ENCODE measurements at regions not wholly inside any gene's neighbourhood (a gene's known extent, or its start where the extent isn't known, plus 50 kb on each side); places are given as distances from the start of the nearest gene placed in this dataset.

DNA sequence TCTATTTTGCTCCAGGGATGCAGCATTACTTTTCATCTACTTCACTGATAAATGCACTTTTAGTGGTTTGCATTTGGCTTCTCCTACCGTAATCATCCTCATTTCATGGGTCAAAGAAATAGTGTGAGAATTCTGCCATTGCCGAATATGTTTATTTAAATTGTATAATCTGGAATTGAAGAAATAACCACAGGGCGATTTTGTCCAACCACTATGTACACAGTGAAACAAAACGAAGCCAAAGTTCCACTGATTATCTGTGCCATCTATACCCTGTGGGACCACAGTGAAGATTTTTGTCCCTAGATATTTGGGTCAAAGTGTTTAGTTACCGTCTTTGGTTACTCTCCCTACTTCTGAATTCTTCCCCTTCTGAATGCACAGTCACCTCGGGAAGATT is 888.6 kb upstream of the NRXN1 start:
- H3K4me1 Mint-ChIP-seq (ENCODE audit: insufficient read depth, unreplicated experiment) = peaks cover 3% of the 10 kb centered on the region
- ChIA-PET CTCF (no interaction called here), POLR2A (interaction anchor here (1.0 kb wide), 1 partner anchor 43 kb away, joined by 3 read pairs; no protein-coding TSS in a partner anchor)
- H3K4me3 Mint-ChIP-seq (ENCODE audit: unreplicated experiment) = no peak overlapping the region
- H3K27ac Mint-ChIP-seq (ENCODE audit: low read depth, unreplicated experiment) = no peak overlapping the region
- peaks cover 8% of the 10 kb centered on the region for H3K9me3 Mint-ChIP-seq (ENCODE audit: unreplicated experiment)
- no peaks in the 10 kb centered on the region for H3K36me3 Mint-ChIP-seq (ENCODE audit: insufficient read depth, unreplicated experiment)
- TF ChIP-seq, protein P1, sequence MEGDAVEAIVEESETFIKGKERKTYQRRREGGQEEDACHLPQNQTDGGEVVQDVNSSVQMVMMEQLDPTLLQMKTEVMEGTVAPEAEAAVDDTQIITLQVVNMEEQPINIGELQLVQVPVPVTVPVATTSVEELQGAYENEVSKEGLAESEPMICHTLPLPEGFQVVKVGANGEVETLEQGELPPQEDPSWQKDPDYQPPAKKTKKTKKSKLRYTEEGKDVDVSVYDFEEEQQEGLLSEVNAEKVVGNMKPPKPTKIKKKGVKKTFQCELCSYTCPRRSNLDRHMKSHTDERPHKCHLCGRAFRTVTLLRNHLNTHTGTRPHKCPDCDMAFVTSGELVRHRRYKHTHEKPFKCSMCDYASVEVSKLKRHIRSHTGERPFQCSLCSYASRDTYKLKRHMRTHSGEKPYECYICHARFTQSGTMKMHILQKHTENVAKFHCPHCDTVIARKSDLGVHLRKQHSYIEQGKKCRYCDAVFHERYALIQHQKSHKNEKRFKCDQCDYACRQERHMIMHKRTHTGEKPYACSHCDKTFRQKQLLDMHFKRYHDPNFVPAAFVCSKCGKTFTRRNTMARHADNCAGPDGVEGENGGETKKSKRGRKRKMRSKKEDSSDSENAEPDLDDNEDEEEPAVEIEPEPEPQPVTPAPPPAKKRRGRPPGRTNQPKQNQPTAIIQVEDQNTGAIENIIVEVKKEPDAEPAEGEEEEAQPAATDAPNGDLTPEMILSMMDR (IDR thresholded peaks at IDR 0.05; ENCODE audit: unreplicated experiment) = no peak
- no peaks in the 10 kb centered on the region for H3K27me3 Mint-ChIP-seq (ENCODE audit: insufficient read depth, unreplicated experiment)
- DNase-seq (ENCODE audit: unreplicated experiment) = no peak
- intact Hi-C loops (cut with micrococcal nuclease) = no loop called here
- no TSS peak for BruUV-seq (replicated peaks)

- ChIA-PET CTCF (interaction anchor here (0.7 kb wide), 1 partner anchor 1191 kb away, joined by 3 read pairs; no protein-coding TSS in a partner anchor), POLR2A (interaction anchor here (0.7 to 1.0 kb wide), 4 partner anchors 42 to 661 kb away, joined by 3 read pairs; no protein-coding TSS in a partner anchor)
- H3K36me3 Mint-ChIP-seq (ENCODE audit: insufficient read depth, unreplicated experiment) = no peaks in the 10 kb centered on the region
- no peak overlapping the region for H3K4me3 Mint-ChIP-seq (ENCODE audit: unreplicated experiment)
- no TSS peak for BruUV-seq (replicated peaks)
- H3K27ac Mint-ChIP-seq (ENCODE audit: low read depth, unreplicated experiment) = no peak overlapping the region
- peaks cover 9% of the 10 kb centered on the region for H3K9me3 Mint-ChIP-seq (ENCODE audit: unreplicated experiment)
- intact Hi-C loops (cut with micrococcal nuclease) = loop anchor here (2.0 kb wide), 1 partner anchor 197 kb away; no protein-coding TSS in a partner anchor
- no peaks in the 10 kb centered on the region for H3K27me3 Mint-ChIP-seq (ENCODE audit: insufficient read depth, unreplicated experiment)
- TF ChIP-seq, protein P1 (IDR thresholded peaks at IDR 0.05; ENCODE audit: unreplicated experiment) = no peak
- peak; percentile 63 for DNase-seq (ENCODE audit: unreplicated experiment)
- H3K4me1 Mint-ChIP-seq (ENCODE audit: insufficient read depth, unreplicated experiment) = peaks cover 3% of the 10 kb centered on the region
These were observed 887.5 kb upstream of the NRXN1 start for GRCh38 chr2:51919395-51919794.

GRCh38 chr2:51918113-51918512 is 886.2 kb upstream of the NRXN1 start:
- DNase-seq (ENCODE audit: unreplicated experiment) = peak; percentile 79
- peaks cover 17% of the 10 kb centered on the region for H3K9me3 Mint-ChIP-seq (ENCODE audit: unreplicated experiment)
- no peak overlapping the region for H3K4me3 Mint-ChIP-seq (ENCODE audit: unreplicated experiment)
- no peaks in the 10 kb centered on the region for H3K36me3 Mint-ChIP-seq (ENCODE audit: insufficient read depth, unreplicated experiment)
- H3K4me1 Mint-ChIP-seq (ENCODE audit: insufficient read depth, unreplicated experiment) = peaks cover 3% of the 10 kb centered on the region
- ChIA-PET CTCF (no interaction called here), POLR2A (interaction anchor here (0.7 kb wide), 1 partner anchor 10 kb away, joined by 4 read pairs; no protein-coding TSS in a partner anchor)
- TF ChIP-seq, protein P1 (IDR thresholded peaks at IDR 0.05; ENCODE audit: unreplicated experiment) = no peak
- no peaks in the 10 kb centered on the region for H3K27me3 Mint-ChIP-seq (ENCODE audit: insufficient read depth, unreplicated experiment)
- intact Hi-C loops (cut with micrococcal nuclease) = loop anchor here (2.0 kb wide), 1 partner anchor 195 kb away; no protein-coding TSS in a partner anchor
- no TSS peak for BruUV-seq (replicated peaks)
- H3K27ac Mint-ChIP-seq (ENCODE audit: low read depth, unreplicated experiment) = no peak overlapping the region

DNA sequence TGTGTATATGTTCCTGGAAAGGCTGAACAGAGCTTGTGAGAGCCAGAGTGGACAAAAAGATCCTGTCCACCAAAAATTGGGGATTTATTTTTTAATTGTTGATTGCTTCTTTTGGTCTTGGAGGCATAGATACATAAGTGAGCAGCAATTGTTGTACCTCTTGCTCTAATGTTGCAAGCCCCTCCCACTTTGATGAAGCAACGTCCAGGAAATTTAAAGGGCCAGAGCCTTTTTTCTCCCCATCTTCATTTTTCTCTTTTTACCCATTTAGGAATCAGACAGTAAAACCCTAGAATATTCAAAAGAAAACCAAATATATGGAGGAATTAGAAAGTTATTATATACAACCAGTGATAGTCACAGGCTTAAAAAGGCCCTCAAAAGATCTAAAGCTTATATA is 871.8 kb upstream of the NRXN1 start:
- Mint-ChIP-seq H3K9me3 (ENCODE audit: unreplicated experiment) (no peaks in the 10 kb centered on the region), H3K27me3 (ENCODE audit: insufficient read depth, unreplicated experiment) (no peaks in the 10 kb centered on the region), H3K36me3 (ENCODE audit: insufficient read depth, unreplicated experiment) (no peaks in the 10 kb centered on the region), H3K27ac (ENCODE audit: low read depth, unreplicated experiment) (no peak overlapping the region), H3K4me1 (ENCODE audit: insufficient read depth, unreplicated experiment) (no peaks in the 10 kb centered on the region), H3K4me3 (ENCODE audit: unreplicated experiment) (no peak overlapping the region)
- ChIA-PET POLR2A (no interaction called here), CTCF (interaction anchor here (0.7 kb wide), 1 partner anchor 311 kb away, joined by 3 read pairs; no protein-coding TSS in a partner anchor)
- peak; percentile 3 for DNase-seq (ENCODE audit: unreplicated experiment)
- BruUV-seq (replicated peaks) = no TSS peak
- intact Hi-C loops (cut with micrococcal nuclease) = no loop called here
- TF ChIP-seq, protein P1 (IDR thresholded peaks at IDR 0.05; ENCODE audit: unreplicated experiment) = no peak
